G401.6 (cell line): ENCODE measurements at regions not wholly inside any gene's neighbourhood (a gene's known extent, or its start where the extent isn't known, plus 50 kb on each side); places are given as distances from the start of the nearest gene placed in this dataset.

Source experiments
- FAIRE-seq: peaks from 2 replicates; lab custom pipeline; 2012; peaks lifted over from hg19 to GRCh38; lab: Jason Lieb, UNC

DNA sequence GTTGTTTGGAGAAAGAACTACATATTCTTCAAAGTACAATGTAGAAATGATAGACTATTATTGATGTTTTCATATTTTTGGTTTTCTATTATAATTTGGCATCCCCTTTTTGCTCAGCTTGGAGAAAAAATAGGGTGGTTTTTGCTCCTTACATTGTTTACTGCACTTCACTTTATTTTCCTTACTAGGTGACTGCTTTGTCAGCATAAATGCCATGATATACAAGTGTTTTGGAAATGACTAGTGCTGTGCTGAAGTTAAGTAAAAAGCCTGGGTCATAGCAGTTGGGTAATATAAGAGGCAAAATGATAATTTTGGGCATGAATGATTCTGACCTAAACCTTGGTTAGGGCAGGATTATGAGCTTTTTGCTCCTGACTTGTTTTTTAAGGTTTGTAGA, 250.9 kb downstream of the KCNS3 start:
- no peak for FAIRE-seq

DNA sequence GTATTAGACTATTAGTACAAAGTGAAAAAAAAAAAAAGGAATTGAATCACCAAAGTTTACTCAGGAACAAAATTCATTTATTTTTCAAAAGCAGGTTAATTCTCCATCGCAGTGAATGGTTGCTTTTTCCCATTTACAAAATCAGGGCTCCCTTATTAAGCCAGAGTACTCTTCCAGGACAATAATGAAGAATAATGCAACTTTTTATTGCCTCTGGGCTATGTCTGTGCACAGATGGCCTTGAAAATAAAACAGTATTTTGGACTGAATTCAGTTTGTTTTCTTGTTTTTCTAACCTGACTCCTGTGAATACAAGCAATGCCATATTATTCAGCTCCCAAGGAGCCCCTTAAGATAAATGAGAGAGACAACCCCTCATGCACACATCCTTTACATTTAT, 246.8 kb downstream of the KCNS3 start:
- FAIRE-seq, result no peak

DNA sequence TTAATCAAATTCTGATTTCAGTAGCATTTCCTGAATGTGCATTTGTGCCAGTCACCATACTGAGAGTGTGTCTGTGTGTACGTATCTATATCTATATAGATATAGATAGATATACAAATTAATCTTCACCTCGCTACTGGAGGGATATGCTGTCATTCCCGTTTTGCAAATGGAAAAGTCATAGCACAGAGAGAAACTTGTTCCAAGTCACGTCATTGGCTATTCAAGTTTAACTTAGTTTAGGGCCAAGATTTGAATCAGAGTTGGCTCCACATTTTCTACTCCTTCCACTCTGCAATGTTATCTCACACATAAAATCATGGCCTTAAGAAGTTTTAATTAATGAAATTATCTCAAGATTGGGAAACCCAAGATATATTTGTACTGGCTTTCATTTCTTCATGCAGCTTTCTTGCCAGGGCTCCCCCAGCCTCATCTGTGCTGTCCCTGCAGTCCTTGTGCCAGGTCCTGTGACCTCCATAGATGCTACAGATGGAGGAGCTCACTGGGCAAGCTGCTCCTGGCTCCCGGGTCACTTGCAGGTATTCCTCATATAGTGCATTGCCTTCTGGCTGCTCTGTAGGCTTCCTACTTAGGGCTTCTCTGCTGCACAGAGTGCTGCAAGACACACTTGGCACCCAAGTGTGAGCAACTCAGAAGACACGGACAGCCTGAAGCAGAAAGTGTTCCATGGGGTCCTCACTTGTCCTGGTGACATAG, 245.8 kb downstream of the KCNS3 start:
- FAIRE-seq, result no peak

DNA sequence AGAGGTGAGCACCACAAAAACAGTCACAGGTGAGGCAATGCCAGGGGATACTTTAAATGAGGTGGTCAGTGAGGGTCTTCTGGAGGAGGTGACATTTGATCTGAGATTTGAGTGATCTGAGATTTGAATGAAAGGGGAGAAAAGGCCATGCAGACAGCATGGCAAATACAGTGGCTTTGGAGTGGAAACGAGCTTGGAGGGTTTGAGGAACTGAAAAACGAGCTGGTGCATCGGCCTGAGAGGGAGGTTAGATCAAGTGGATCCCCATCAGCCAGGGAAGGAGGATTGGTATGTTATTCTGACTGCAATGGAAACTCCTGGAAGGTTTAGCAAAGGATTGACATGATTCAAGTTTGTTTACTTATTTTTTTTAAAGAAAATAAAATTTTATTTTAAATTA, 245.1 kb downstream of the KCNS3 start:
- no peak for FAIRE-seq

DNA sequence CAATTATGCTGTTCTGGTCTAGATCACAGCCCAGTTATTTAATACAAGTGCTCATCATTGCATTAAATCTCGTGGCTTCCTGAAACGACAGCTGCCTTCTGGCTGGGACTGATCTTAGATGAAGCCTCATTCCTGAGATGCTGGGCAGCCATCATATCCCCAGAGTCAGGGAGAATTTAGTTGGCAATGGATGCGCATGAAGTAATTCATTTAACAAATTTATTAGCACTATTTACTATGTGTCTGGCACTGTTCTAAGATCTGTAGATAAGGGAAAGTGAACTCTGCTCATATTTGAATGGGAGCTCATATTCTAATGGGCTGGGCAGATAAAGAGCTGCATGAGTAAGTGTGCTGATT, 244.7 kb downstream of the KCNS3 start:
- no peak for FAIRE-seq

DNA sequence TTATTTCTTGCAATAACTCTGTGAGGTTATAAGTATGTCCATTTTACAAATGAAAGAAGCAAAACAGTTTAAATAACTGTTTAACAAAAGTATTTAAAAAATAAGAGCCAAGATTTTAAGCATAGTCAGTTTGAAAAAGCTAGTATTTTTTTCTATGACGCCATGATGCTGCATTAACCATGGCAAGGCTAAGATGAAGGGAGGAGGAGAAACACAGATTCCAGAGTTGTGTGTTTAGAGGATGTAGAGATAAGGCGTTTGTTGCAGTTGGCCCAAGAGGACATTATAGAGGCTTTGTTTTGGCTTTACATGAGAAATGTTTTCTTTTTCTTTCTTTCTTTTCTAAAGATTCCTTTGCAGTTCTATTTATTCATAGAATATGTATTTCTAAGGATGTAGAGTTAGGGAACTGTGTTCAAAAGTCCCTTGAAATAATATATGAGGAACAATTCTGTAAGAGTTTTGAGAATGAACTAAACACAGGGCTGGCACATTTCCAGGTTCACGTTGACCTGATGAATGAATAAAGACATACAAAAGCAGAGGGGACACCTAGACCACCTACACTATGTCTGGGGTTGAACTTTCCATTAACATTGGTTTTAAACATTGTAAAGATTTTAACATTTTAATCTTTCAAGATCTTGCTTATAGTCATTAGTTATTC, 244.2 kb downstream of the KCNS3 start:
- FAIRE-seq, result no peak

DNA sequence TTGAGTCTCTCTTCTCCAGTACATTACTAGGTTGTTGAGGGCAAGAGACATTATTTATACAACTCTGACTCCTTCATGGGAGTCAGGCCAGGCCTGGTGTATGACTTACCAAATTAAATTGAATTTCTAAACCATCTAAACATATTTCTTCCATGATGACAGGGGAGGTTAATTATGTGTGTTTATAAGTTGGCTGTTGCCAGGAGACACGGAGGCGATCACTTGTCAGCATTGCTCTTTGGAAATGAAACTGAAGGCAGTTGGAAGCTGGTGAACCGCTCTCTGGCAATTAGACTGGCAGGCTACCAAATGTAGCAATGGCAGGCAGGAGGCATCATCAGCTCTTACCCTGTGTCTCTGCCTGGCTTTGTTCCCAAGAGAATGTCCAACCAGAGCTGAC, 241.4 kb downstream of the KCNS3 start:
- FAIRE-seq, result no peak

DNA sequence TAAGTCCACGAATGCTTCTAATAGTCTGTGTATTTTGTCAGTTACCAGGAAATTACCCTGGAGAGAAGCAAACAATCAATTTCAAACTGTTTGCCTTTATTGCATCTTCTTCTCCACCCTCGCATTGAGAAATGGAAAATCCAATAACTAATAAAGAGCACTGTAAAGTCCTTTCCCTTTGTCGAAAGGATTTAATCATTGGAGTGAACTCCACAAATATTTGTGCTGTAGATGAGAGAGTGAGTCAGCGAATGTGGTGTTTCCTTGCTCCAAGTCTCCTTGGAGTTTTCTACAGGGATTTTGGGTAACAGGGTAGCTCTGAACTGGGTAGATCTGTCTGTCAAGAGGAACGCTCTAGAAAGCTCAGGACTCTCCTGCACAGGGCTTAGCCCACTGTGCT, 240.2 kb downstream of the KCNS3 start:
- no peak for FAIRE-seq

DNA sequence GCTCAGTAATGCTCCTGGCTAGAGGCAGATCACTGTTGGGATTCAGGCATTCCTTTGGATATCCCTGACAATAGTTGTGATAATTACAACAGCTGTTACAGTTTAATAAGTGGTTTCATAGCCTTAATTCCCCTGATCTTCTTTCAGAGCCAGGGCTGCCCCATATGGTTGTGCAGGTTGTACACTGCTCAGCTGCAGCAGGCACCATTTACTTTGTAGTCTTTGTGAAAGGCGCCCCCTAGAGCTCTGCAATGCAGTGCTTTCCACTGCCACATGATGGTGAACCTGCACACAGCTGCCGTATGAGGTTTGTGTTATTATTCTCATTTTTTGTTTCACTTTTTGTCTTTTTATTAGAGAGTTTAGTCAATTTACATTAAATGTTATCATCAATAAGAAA, 239.1 kb downstream of the KCNS3 start:
- FAIRE-seq, result no peak

DNA sequence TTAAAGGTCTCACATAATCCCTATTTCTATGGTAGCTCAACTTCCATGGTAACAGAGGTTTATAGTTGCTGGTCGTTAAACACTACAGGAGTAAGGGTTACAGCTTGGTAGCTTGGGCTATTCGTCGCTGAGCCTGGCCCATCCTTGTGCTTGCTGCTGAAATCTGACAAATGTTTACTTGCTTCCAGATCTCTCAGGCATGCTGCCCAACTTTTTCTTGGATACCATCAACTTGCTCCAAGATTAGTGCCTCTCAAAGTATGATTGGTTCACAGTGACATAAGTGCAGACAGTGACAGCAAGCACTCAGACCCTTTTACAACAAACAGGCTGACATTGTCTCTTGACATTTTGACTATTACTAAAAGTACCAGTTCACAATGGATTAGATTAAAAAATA, 231.8 kb downstream of the KCNS3 start:
- FAIRE-seq, result no peak

DNA sequence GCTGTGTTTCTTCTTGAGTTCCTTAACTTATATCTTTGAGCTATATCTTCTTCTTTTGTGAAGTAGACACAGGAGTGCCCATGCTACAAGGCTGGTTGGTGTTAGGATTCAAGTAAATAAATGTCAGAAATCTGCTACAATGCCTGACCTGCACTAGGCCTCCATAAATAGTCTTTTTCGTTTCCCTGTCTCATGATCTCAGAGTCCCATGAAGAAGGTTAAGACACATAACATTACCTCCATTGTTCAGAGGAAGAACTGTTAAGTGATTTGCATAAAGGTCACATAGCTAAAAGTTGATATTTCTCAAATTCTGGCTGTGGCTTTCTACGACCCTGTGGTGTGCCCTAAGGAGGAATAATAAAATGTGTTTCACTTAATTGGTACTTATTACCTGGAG, 228.4 kb downstream of the KCNS3 start:
- FAIRE-seq, result no peak

DNA sequence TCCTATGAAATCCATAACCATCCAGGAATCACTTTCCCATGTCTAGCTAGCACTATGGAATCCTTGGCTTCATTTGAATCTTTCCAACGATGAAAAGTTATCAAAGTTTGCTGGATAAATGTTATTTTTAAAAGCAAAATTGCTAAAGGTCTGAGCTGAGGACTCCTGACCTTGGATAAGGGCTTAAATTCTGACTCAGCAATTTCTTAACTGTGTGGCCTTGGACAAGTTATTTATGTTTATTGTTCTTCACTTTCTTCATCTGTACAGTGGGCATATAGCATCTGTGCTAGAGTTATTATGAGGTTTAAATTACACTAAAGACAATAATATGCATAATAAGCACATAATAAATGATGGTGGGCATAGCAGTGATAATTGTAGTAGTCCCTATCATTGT, 227.5 kb downstream of the KCNS3 start:
- no peak for FAIRE-seq

DNA sequence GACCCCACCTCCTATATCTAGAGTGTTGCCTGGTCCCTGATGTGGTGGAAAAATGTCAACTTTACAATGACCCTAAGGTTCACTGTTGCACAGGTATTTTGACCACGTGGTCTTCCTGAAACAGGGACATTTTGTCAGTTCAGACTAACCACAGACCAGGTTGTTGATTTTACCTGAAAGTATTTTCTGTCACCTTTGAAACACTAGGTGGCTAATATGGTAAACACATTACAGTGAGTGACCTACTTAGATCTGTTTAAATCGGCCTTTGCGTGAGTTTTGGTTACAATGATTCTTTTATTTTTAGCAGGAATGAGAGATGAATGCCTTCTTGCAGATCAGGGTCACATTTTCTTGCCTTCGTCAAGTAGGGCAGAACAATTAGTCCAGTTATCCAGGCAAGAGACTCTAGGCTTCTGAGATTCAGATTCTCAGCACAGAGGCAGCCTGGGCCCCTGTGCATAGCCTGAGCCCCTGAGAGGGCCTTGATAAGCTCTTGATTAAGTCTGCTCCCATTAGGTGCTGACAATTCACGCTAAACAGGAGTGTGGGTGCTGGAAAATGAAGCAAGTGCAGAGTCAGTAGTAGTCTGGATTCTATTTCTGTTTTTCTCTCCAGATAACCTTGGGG, 226.2 kb downstream of the KCNS3 start:
- FAIRE-seq, result no peak

DNA sequence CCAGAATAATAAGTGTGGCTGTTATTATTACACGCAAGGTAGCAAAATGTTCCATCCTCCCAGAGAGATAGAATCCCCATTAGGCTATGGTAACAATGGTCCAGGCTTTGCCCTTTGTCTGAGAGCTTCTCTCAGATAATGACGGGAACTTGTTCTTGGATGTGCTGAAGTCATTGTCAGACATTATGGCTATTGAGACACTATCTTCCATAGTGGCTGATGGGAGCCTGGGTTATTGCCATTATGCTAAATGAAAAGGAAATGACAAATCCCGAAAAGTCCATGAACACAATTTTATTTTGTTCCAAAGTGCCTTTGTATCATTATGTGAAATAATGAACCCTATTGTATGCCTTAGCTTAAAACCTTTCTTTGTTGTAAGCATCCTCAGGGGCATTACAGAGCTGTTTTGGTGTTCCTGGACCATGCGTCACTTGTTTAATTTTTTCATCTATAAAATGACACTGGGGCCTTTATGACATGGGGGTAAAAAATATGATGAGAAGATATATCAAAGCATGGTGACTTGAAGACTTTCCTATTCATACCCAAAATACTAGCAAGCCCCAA, 218.5 kb downstream of the KCNS3 start:
- no peak for FAIRE-seq

DNA sequence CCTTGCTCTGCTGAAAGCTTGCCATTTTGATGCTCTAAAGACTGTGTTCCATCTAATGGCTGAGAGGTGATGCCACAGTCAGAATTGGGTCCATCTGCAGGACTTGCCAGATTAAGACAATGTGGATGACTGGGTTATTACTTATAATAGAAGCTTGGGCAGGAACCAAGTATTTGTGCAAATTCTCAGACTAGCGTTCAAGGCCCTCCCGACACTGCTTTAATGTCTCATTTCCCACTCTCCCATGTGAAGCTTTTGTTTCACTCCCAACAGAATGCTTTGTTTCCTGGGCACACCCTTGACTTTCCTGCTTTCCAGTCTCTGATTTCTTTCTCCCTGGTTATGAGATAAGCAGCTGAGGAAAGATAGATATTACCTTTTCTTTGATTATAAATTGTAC, 215.8 kb downstream of the KCNS3 start:
- no peak for FAIRE-seq

DNA sequence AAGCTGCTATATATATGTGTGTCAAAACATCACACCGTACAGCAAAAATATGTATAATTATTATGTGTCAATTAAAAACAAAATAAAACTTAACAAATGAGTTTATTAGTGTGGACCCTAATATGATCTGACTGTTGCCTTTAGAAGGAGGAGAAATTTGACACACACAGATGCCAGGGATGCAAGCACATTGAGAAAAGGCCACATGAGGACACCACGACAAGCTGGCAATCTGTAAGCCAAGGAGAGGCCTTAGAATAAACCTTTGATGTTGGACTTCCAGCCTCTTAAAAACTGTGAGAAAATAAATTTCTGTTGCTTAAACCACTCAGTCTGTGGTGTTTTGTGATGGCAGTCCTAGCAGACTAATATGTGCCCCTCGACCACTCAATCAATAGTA, 214.7 kb downstream of the KCNS3 start:
- FAIRE-seq, result no peak

DNA sequence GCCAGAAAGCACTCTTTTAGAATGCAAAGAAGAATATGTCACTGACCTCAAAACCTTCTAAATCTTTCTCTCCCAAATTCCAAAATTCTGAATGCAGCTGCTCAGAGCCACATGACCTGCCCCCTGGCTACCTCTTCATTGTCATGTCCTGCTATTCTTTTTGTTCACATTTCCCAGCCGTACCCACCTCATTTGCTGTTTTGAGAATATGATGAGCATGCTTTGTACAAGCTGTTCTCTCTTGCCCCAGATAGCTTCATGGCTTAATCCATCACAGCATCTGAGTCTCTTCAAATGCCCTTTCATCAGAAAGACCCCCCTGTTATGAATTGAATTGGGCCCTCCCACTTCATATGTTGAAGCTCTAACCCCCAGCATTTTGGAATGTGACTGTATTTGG, 214.3 kb downstream of the KCNS3 start:
- no peak for FAIRE-seq

DNA sequence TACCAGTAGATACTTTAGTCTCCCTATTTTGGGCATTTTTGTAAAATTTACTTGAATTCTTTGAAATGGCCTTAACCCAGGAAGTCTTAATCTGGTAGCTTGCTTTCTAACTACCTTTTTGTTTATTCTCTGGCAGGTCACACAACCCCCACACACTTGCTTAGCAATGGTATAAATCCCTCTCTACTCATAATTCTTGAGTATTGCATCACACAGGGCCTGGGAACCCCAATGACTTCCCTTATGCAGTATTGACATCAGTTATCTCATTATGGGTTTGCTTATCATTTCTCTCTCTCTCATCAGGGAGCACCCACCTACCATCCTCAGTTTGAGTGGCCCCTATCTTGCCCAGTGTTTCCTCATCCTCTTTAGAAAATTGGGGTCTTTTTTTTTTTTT, 207.1 kb downstream of the KCNS3 start:
- no peak for FAIRE-seq

DNA sequence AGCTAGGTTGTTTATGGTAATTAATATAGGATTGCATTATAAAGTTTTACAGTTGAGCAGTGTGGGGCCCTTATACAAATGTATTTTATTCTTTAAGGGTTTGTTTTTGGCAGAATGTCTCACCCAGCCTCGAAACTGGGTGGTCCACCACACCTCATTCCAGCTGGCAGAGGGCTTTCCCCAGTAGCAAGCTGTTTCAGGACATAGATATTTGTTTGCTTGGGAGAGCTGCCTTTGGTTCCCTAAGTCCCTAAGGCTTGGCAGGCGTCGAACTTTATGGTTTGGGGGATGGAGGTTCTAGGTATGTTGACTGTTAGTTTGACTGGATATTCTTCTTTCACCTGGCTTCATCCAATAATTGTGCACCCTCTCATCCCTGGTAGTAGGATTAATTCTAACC, 205.9 kb downstream of the KCNS3 start:
- FAIRE-seq, result no peak

DNA sequence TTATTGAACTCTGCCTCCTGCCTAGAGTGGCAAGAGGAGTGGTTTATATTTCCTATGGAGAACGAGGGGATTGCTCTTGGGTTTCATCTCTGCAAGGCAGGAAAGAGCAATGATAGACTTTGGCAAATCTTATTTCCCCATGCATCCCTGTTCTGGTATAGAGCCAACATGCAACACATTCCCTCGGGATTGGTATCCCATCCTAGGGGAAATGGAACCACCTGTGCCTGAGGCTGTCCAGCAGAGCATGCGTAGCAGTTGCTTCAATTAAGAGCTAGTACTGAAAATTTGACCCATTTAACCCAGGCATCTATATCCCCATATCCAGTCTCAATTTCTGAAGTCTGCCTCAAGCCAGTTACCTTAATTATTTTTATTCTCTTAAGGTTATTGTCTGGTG, 205.3 kb downstream of the KCNS3 start:
- no peak for FAIRE-seq

DNA sequence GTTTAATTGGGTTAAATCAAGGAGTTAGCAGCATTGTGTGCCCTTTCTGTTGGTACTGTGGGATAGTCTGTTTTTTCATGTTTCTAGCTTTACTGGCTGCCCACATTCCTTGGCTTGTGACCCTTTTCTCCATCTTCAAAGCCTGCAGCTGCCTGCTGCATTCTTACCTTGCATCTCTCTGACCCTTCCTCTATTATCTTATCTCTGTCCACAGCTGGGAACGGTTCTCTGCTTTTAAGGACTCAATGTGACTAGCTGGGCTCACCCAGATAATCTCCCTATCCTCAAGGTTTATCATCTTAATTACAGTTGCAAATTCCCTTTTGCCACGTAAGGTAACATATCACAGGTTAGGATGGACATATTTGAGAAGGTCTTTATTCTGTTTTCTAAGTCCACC, 199.7 kb downstream of the KCNS3 start:
- FAIRE-seq, result no peak

DNA sequence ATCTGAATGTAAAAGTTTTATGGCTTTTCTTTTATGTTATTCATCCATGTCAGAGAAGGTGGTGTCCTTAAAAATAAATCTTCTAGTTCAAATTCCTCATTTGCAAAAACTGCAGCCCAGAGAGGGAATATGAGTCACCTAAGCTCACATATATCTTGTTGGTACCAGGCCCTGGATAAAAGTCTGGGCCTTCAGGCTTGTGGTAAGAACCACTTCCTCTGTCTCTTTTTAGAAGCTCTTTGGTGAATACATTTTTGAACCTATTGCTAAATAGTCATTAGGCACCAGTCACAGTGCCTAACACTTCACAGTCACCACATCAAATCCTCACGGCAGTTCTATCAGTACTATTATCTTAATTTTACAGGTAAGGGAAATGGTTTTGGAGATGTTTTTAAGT, 199.2 kb downstream of the KCNS3 start:
- no peak for FAIRE-seq

DNA sequence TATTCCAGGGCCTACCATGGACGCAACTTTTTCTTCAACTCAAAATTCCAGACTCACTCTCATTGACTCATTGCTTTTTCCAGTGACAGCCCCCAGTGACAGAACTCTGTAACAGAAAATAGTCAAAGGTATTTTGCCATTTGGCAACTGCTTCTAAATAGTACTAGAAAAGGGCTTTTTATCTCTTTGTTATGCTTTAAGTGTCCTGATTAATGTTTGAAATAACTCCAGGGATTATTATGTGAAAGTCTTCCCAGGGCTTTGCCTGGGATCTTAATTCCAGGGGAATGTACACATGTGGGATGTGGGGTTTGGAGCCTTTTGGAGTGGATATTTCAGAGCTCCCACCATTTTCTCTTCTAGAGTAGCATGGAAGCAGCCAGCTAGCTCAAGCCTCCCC, 198.8 kb downstream of the KCNS3 start:
- no peak for FAIRE-seq

DNA sequence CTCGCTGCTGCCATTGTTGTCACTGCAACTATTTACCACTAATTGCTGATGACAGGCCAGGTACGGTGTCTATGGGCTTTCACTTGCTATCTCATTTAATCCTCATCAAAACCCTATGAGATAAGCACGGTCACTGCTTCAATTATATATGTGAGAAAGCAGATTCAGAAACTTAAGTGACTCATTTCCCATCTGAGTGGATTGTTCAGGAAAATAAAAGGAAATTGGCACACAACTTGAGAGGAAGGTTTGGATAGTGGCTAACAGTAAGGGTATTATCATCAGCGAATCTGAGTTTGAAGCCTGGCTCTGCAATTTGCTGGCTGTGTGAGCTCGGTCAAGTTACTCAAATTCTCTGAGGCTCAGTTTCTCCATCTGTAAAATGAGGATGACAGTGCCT, 196.0 kb downstream of the KCNS3 start:
- FAIRE-seq, result no peak
